Suprapubic skin (tissue), 4 donors: ENCODE measurements at regions not wholly inside any gene's neighbourhood (a gene's known extent, or its start where the extent isn't known, plus 50 kb on each side); places are given as distances from the start of the nearest gene placed in this dataset.

ENCODE experiments used
- CTCF ChIP-seq, 2 donors: fragments of 200-600 bp in 1 of 2; fragments of 450-650 bp in 1 of 2; sonication (generic) in 1 of 2; IDR thresholded peaks; one replicate each; pipeline ENCODE4 v1.5.1; 2016 to 2019; ENCODE audit warnings: antibody characterized with exemption in 2 of 2, mild to moderate bottlenecking in 1 of 2, moderate library complexity in 1 of 2
- EP300 ChIP-seq: sonication (generic); formaldehyde crosslinking; IDR thresholded peaks from one replicate; pipeline ENCODE4 v1.6.1; 2017; ENCODE audit warnings: antibody characterized with exemption
- POLR2A ChIP-seq, 2 donors: fragments of 450-650 bp; IDR thresholded peaks; one replicate each; pipeline ENCODE4 v1.6.1; 2017; ENCODE audit warnings: antibody characterized with exemption in 2 of 2, mild to moderate bottlenecking in 2 of 2, moderate library complexity in 2 of 2
- POLR2AphosphoS5 ChIP-seq, 3 donors: sonication (generic); formaldehyde crosslinking; IDR thresholded peaks; one replicate each; pipeline ENCODE4 v1.6.1; 2017; ENCODE audit warnings: antibody characterized with exemption in 3 of 3

- no peak for TF ChIP-seq CTCF (IDR thresholded peaks at IDR 0.05)
- TF ChIP-seq POLR2A (IDR thresholded peaks at IDR 0.05): no peak
- no peak for TF ChIP-seq POLR2AphosphoS5 (IDR thresholded peaks at IDR 0.05)
- TF ChIP-seq EP300: no peak
Measured at GRCh38 chr22:47457509-47458300, 695.3 kb downstream of the TBC1D22A start.
